GM18498 (cell line): ENCODE measurements at regions not wholly inside any gene's neighbourhood (a gene's known extent, or its start where the extent isn't known, plus 50 kb on each side); places are given as distances from the start of the nearest gene placed in this dataset.
"Not testable (repeated sequence)": the region's sequence is repeated elsewhere in the genome, so short reads cannot be mapped to it uniquely, and the experiment has no call there.

ENCODE experiments used
- ATAC-seq: cut with Tn5 transposase; IDR thresholded peaks from one replicate; pipeline ENCODE4 v1.9.1; 2021; ENCODE audit warnings: mild to moderate bottlenecking, moderate library complexity; ENCODE audit not compliant: unreplicated experiment

- ATAC-seq: peak; percentile 93
Measured at GRCh38 chr6:165850434-165851019, 187.5 kb upstream of the PDE10A start.

- no peak for ATAC-seq
Measured at GRCh38 chr6:165849534-165850430, 186.7 kb upstream of the PDE10A start.

GRCh38 chr6:165848086-165848426, 185.0 kb upstream of the PDE10A start:
- no peak for ATAC-seq

- no peak for ATAC-seq
Measured at GRCh38 chr6:165847407-165848085, 184.5 kb upstream of the PDE10A start.

GRCh38 chr6:165846123-165846966, 183.3 kb upstream of the PDE10A start:
- no peak for ATAC-seq

GRCh38 chr6:165845493-165845892, 182.5 kb upstream of the PDE10A start:
- ATAC-seq: no peak

GRCh38 chr6:165844801-165845364, 181.8 kb upstream of the PDE10A start:
- no peak for ATAC-seq

- no peak for ATAC-seq
Measured at GRCh38 chr6:165844232-165844631, 181.2 kb upstream of the PDE10A start.

- no peak for ATAC-seq
Measured at GRCh38 chr6:165843568-165844113, 180.6 kb upstream of the PDE10A start.

- ATAC-seq: no peak
Measured at GRCh38 chr6:165843121-165843520, 180.1 kb upstream of the PDE10A start.

- ATAC-seq: no peak
Measured at GRCh38 chr6:165842281-165842936, 179.4 kb upstream of the PDE10A start.

GRCh38 chr6:165841153-165841558, 178.1 kb upstream of the PDE10A start:
- no peak for ATAC-seq

- ATAC-seq: no peak
Measured at GRCh38 chr6:165837948-165838745, 175.1 kb upstream of the PDE10A start.

GRCh38 chr6:165836648-165837047, 173.6 kb upstream of the PDE10A start:
- ATAC-seq: not testable (repeated sequence)

- ATAC-seq: no peak
Measured at GRCh38 chr6:165835410-165835851, 172.4 kb upstream of the PDE10A start.

GRCh38 chr6:165834613-165835259, 171.7 kb upstream of the PDE10A start:
- ATAC-seq: no peak

GRCh38 chr6:165833355-165833754, 170.3 kb upstream of the PDE10A start:
- no peak for ATAC-seq

GRCh38 chr6:165831812-165832510, 168.9 kb upstream of the PDE10A start:
- ATAC-seq: no peak
